Keratinocyte (primary cell): ENCODE measurements at regions not wholly inside any gene's neighbourhood (a gene's known extent, or its start where the extent isn't known, plus 50 kb on each side); places are given as distances from the start of the nearest gene placed in this dataset.

ENCODE experiments used
- EZH2 ChIP-seq: IDR thresholded peaks from one replicate; pipeline ENCODE4 v1.6.1; 2012; ENCODE audit warnings: inconsistent platforms, mild to moderate bottlenecking, low read length, moderate library complexity
- TF ChIP-seq, protein P1 (sequence below), 3 experiments: IDR thresholded peaks in 1 of 3; conservative IDR thresholded peaks in 1 of 3; optimal IDR thresholded peaks in 1 of 3; 2 replicates in 2 of 3; 3 replicates in 1 of 3; pipeline versions ENCODE3 to v1.5.1; 2011; ENCODE audit warnings: low read length in 3 of 3, mild to moderate bottlenecking in 3 of 3, moderate library complexity in 2 of 3, control low read depth in 1 of 3, inconsistent platforms in 1 of 3; ENCODE audit not compliant: insufficient read depth in 2 of 3; ENCODE audit errors: extremely low read depth in 1 of 3

DNA sequence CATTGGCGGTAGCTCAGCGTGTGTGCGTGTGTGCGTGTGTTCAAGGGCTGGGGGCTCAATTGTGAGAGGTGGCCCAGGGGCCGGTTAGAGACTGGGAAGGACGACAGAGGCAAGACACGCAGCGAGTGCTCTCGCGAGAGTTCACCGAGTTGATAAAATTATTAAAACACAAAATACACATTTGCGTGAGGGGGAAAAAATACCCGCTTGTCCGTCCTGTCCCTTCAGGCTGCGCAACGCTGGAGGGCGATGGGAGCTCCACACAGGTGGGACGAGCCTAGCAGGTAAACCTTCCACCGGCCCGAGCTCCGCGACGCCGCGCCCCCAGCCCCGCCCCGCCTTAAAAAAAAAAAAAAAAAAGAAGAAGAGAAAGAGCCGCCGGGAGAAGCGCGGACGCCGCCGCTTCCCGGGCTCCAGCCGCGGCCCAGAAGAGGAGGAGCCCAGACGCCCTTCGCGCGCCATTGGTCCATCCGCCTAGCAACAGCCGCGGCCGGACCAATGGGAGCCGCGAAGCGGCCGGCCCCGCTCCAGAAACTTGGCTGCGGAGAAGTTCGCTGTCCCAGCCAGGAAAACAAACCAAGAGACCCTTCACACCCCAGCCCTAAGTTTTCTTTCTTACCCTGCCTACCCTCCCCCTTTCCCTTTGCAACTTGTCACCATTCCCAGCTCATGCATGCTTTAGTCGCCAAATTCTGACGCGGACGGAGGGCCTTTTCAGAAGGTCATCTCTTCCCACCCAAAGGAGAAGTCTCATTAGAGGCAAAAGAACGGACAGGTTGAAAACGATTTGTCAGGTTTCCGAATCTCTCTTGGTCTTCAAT lies 169.9 kb upstream of the MAF start:
- TF ChIP-seq, protein P1, sequence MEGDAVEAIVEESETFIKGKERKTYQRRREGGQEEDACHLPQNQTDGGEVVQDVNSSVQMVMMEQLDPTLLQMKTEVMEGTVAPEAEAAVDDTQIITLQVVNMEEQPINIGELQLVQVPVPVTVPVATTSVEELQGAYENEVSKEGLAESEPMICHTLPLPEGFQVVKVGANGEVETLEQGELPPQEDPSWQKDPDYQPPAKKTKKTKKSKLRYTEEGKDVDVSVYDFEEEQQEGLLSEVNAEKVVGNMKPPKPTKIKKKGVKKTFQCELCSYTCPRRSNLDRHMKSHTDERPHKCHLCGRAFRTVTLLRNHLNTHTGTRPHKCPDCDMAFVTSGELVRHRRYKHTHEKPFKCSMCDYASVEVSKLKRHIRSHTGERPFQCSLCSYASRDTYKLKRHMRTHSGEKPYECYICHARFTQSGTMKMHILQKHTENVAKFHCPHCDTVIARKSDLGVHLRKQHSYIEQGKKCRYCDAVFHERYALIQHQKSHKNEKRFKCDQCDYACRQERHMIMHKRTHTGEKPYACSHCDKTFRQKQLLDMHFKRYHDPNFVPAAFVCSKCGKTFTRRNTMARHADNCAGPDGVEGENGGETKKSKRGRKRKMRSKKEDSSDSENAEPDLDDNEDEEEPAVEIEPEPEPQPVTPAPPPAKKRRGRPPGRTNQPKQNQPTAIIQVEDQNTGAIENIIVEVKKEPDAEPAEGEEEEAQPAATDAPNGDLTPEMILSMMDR (optimal IDR thresholded peaks at IDR 0.05 in 1 of 3, IDR thresholded peaks at IDR 0.05 in 1 of 3, conservative IDR thresholded peaks at IDR 0.05 in 1 of 3; ENCODE audit: extremely low read depth in 1 of 3, insufficient read depth in 2 of 3, low read length in 3 of 3): peak in 1 of 3 experiments; percentile 46
- TF ChIP-seq EZH2: no peak
